Psoas muscle (tissue), 7 donors: ENCODE measurements at regions not wholly inside any gene's neighbourhood (a gene's known extent, or its start where the extent isn't known, plus 50 kb on each side); places are given as distances from the start of the nearest gene placed in this dataset.

Experiments
- ATAC-seq, 4 donors: fragments of 200-7000 bp; cut with Tn5 transposase; one replicate each; pipeline ENCODE4 v1.9.1; 2020; ENCODE audit warnings: moderate library complexity in 3 of 4, mild to moderate bottlenecking in 2 of 4
- DNase-seq, 2 donors: peaks; one replicate each; pipeline ENCODE4 v3.0.0-alpha.2; 2020
- H3K27ac ChIP-seq: fragments of 200-600 bp; one replicate; pipeline ENCODE4 v1.8.0; 2022
- H3K27me3 ChIP-seq, 3 donors: fragments of 200-600 bp in 1 of 3; one replicate each; pipeline versions ENCODE4 v1.6.1 to v1.8.0; 2013 to 2022; ENCODE audit warnings: low read length in 2 of 3, mild to moderate bottlenecking in 2 of 3, moderate library complexity in 1 of 3; ENCODE audit not compliant: insufficient read depth in 3 of 3
- H3K36me3 ChIP-seq, 2 donors: fragments of 200-600 bp in 1 of 2; one replicate each; pipeline versions ENCODE4 v1.6.1 to v1.8.0; 2013 to 2022; ENCODE audit warnings: low read depth in 1 of 2, mild to moderate bottlenecking in 1 of 2, moderate library complexity in 1 of 2; ENCODE audit not compliant: insufficient read depth in 1 of 2
- H3K4me1 ChIP-seq: fragments of 200-600 bp; one replicate; pipeline ENCODE4 v1.8.0; 2022
- H3K4me3 ChIP-seq: fragments of 200-600 bp; one replicate; pipeline ENCODE4 v1.8.0; 2022; ENCODE audit warnings: mild to moderate bottlenecking
- H3K9me3 ChIP-seq: fragments of 200-600 bp; one replicate; pipeline ENCODE4 v1.8.0; 2022
- WGBS, 3 donors: extraction: QIAGEN DNeasy Blood & Tissue Kit; methylation state at CpG; one replicate each; pipeline versions ENCODE4 v1.1.6 to v1.1.7; 2013; 5-methylcytosine and 5-hydroxymethylcytosine counted together
- intact Hi-C, 2 donors: fragments of 100-400 bp; cut with DNase I; formaldehyde crosslinking; loops; one replicate each; pipeline versions ENCODE4 v1.11.0 to v1.14.2; 2022
- TF ChIP-seq, protein P1 (sequence below): fragments of 200-600 bp; IDR thresholded peaks from one replicate; pipeline ENCODE4 v1.8.0; 2022; ENCODE audit warnings: antibody characterized with exemption
- donor health status: healthy with polysubstance abuse.
- donor health status: DM: no; HTN: no; CAD: no; lungs with moderate emphysema.
- donor health status: Bipolar disorder and iron deficiency.
- donor health status: healthy.
- donor health status: DM: yes; HTN: yes; CAD: no.
- donor health status: DM: no; HTN: no; CAD: no.
- donor health status: DM: yes; HTN: yes; CAD: no.

DNA sequence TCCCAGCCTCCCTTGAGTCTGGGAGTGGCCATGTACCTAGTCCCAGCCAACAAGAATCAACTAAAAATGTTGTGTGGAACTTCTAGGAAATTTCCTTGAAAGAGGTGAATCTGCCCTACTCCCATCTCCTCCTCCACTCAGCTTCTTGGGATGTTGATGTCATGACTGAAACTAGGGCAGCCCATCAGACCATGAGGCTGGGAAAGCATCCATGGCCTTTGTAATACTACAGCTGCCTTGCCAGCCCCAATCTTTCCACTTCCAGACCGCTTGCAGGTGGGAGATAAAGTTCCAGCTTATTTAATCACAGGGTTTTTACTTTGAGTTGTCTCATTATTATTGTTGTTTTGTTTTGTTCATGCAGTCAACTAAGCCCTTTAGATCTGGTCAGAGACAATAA lies 170.3 kb upstream of the LMNTD1 start:
- Histone ChIP-seq H3K27ac (no peak overlapping the region), H3K4me3 (no peak overlapping the region), H3K36me3 (no peaks in the 10 kb centered on the region), H3K9me3 (no peaks in the 10 kb centered on the region), H3K4me1 (no peaks in the 10 kb centered on the region), H3K27me3 (no peaks in the 10 kb centered on the region)
- DNase-seq (no peak), ATAC-seq (no peak)
- intact Hi-C loops = no loop called here
- TF ChIP-seq, protein P1, sequence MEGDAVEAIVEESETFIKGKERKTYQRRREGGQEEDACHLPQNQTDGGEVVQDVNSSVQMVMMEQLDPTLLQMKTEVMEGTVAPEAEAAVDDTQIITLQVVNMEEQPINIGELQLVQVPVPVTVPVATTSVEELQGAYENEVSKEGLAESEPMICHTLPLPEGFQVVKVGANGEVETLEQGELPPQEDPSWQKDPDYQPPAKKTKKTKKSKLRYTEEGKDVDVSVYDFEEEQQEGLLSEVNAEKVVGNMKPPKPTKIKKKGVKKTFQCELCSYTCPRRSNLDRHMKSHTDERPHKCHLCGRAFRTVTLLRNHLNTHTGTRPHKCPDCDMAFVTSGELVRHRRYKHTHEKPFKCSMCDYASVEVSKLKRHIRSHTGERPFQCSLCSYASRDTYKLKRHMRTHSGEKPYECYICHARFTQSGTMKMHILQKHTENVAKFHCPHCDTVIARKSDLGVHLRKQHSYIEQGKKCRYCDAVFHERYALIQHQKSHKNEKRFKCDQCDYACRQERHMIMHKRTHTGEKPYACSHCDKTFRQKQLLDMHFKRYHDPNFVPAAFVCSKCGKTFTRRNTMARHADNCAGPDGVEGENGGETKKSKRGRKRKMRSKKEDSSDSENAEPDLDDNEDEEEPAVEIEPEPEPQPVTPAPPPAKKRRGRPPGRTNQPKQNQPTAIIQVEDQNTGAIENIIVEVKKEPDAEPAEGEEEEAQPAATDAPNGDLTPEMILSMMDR = no peak
- 26 to 33% (median 32%) methylated on average over 1 of the region's 1 CpG for WGBS, 3 donors

DNA sequence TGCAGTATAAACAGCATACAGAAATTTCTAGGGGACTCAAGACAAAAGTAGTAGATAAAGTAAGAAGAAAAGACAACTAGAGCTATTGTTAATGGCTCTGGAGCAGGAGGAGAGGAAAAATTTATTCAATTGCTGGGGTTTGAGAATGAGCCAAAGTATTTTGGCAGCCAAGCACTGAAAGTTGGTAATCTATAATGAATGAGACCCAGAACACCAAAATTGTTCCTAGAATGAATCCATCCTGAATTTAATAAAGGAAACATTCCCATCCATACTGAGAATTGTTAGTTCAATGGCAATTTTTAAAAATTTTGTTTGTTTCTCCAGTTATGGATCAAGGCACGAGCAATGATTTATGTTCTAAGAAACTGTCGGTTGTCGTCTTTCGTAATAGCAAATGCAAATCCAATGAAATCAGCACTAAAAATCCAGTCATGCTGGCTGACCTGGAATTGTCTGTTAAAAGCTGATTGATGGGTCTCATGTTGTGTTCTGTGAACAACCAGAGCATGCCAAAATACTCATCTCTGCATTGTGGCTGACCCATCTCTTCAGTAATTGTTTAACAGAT lies 170.9 kb upstream of the LMNTD1 start:
- Histone ChIP-seq H3K4me1 (no peaks in the 10 kb centered on the region), H3K27me3 (no peaks in the 10 kb centered on the region), H3K36me3 (no peaks in the 10 kb centered on the region), H3K27ac (no peak overlapping the region), H3K4me3 (no peak overlapping the region), H3K9me3 (no peaks in the 10 kb centered on the region)
- ATAC-seq = no peak
- intact Hi-C loops = no loop called here
- WGBS, 3 donors = 21 to 43% (median 23%) methylated on average over 4 of the region's 4 CpGs
- TF ChIP-seq, protein P1 = no peak
- no peak for DNase-seq

DNA sequence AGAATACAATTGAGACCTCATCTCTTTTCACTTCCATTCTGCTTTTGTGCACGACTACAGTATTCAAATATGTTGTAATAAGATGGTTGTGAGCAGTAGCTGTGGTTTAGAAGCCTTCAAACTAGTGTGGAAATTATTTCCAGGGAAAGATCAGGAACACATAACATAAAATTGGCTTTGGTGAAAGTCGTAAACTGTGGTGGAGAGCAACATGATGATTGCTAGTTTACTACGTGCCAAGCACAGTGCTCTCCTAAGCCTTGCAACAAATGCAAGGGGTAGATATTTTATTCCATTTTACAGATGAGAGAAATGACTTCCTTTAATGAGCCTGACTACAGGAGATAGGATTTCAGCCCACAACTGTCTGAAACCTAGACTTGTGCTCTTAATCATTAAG lies 172.4 kb upstream of the LMNTD1 start:
- Histone ChIP-seq H3K4me3 (no peak overlapping the region), H3K36me3 (no peaks in the 10 kb centered on the region), H3K27ac (no peak overlapping the region), H3K4me1 (no peaks in the 10 kb centered on the region), H3K9me3 (no peaks in the 10 kb centered on the region), H3K27me3 (no peaks in the 10 kb centered on the region)
- intact Hi-C loops = no loop called here
- DNase-seq (no peak), ATAC-seq (no peak)
- TF ChIP-seq, protein P1 = no peak
- 62 to 74% (median 64%) methylated on average over 3 of the region's 3 CpGs for WGBS, 3 donors

DNA sequence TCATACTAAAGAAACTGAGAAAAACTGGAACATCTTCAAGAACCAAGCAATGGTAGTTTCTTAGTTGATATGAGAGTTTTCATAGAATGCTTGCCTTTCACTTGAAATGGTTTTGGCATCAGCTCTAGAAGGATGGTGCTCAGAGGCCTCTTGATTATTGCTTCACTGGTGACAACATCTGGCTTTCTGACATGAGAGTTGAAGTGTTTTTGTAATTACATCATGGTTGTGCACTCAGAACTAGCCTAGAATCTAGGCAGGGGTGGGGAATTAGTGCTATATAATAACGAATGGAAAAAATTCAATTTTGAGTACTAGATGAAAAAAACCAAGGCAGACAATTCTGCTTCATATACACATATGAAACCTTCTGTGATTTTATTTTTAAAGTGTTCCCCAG lies 172.8 kb upstream of the LMNTD1 start:
- Histone ChIP-seq H3K36me3 (no peaks in the 10 kb centered on the region), H3K27me3 (no peaks in the 10 kb centered on the region), H3K27ac (no peak overlapping the region), H3K9me3 (no peaks in the 10 kb centered on the region), H3K4me1 (no peaks in the 10 kb centered on the region), H3K4me3 (no peak overlapping the region)
- WGBS, 3 donors = 15 to 42% (median 23%) methylated on average over 1 of the region's 1 CpG
- intact Hi-C loops = no loop called here
- ATAC-seq (peak in 1 of 4 donors; percentile 58), DNase-seq (no peak)
- TF ChIP-seq, protein P1 = no peak

DNA sequence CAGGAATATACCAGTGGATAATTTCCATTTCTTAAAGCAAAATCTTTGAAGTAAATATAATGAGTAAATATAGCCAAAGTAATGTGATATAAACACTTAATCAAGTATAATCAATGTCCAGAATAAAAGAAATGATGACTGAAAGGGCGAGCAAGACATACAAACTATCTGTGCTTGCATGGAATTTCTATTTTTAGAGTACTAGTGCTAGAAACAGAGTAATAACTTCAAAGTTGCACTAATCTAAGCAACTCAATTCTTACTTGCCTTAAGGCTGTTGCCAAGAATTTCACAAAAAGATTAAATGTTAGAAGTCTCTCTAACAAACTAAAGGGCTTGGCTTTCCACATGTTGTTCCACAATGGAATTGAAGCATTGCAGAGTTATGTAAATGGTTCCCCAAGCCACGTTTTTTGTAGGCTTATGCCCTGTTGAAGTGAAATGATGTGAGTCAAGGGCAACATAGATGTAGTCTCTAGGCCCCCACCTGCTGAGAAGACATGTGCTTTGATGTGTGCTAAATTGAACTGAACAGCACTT lies 175.0 kb upstream of the LMNTD1 start:
- Histone ChIP-seq H3K4me1 (no peaks in the 10 kb centered on the region), H3K9me3 (no peaks in the 10 kb centered on the region), H3K27me3 (no peaks in the 10 kb centered on the region), H3K27ac (no peak overlapping the region), H3K4me3 (no peak overlapping the region), H3K36me3 (no peaks in the 10 kb centered on the region)
- TF ChIP-seq, protein P1 = no peak
- DNase-seq (no peak), ATAC-seq (no peak)
- intact Hi-C loops = no loop called here
- WGBS, 3 donors = 48 to 50% (median 49%) methylated on average over 2 of the region's 2 CpGs
